HepG2 (cell line): ENCODE measurements at regions not wholly inside any gene's neighbourhood (a gene's known extent, or its start where the extent isn't known, plus 50 kb on each side); places are given as distances from the start of the nearest gene placed in this dataset.

Source experiments
- ATAC-seq: fragments of 200-7000 bp; cut with Tn5 transposase; 3 replicates; pipeline ENCODE4 v1.9.1; 2020; ENCODE audit warnings: mild to moderate bottlenecking, moderate library complexity
- BruUV-seq: library from RNA; stranded (reverse); fragments of 400-500 nt; replicated peaks from 2 replicates; lab custom pipeline; 2021; lab: Mats Ljungman, UMichigan
- CTCF ChIA-PET: fragments of 300-600 bp; formaldehyde crosslinking; extraction: SDS; loops from one replicate; lab custom pipeline; 2021; ENCODE audit warnings: low total read pairs, inconsistent platforms, low intra/inter-chr PET ratio; lab: Yijun Ruan, JAX
- POLR2A ChIA-PET: fragments of 350-600 bp; sonication (Branson Sonifier 250); formaldehyde crosslinking; loops from one replicate; lab custom pipeline; 2020; ENCODE audit warnings: antibody characterized with exemption, inconsistent platforms; lab: Yijun Ruan, JAX
- DNase-seq: peaks from one replicate; pipeline ENCODE4 v3.0.0-alpha.2; 2015; ENCODE audit warnings: low spot score
- FAIRE-seq: peaks from 3 replicates; lab custom pipeline; 2011; peaks lifted over from hg19 to GRCh38; lab: Jason Lieb, UNC
- H2AFZ ChIP-seq: one replicate; pipeline ENCODE4 v1.6.1; 2011; ENCODE audit warnings: low read length, inconsistent platforms
- H3K27ac ChIP-seq: fragments of 300-600 bp; 3 replicates; pipeline ENCODE4 v1.8.0; 2011; ENCODE audit warnings: mixed run types, mild to moderate bottlenecking, mixed read lengths, low read length, inconsistent platforms; ENCODE audit not compliant: insufficient read depth; ENCODE audit errors: extremely low read length
- H3K27me3 ChIP-seq, 2 experiments: fragments of 200-600 bp in 1 of 2; 2 replicates in 1 of 2; 3 replicates in 1 of 2; pipeline versions ENCODE4 v1.6.0 to v1.8.0; 2011; ENCODE audit warnings: low read length in 2 of 2, mild to moderate bottlenecking in 2 of 2, moderate library complexity in 2 of 2, inconsistent platforms in 1 of 2; ENCODE audit not compliant: insufficient read depth in 2 of 2, control insufficient read depth in 1 of 2
- H3K36me3 ChIP-seq, 2 experiments: fragments of 200-600 bp in 1 of 2; replicated peaks in 1 of 2; 2 replicates in 1 of 2; 3 replicates in 1 of 2; pipeline versions ENCODE4 v1.5.1 to v1.8.0; 2011; ENCODE audit warnings: low read length in 2 of 2, inconsistent platforms in 1 of 2; ENCODE audit not compliant: insufficient read depth in 2 of 2, control insufficient read depth in 1 of 2
- H3K4me1 ChIP-seq: 2 replicates; pipeline ENCODE4 v1.5.1; 2012; ENCODE audit warnings: low read length, inconsistent platforms; ENCODE audit not compliant: insufficient read depth
- H3K4me2 ChIP-seq: 2 replicates; pipeline ENCODE4 v1.6.0; 2011; ENCODE audit warnings: low read depth, low read length, inconsistent platforms
- H3K4me3 ChIP-seq, 3 experiments: fragments of 200-600 bp in 1 of 3; sonication (generic), shearing (Covaris generic) in 1 of 3; replicated peaks in 1 of 3; 2 replicates each; pipeline ENCODE4 v1.5.1; 2011 to 2016; ENCODE audit warnings: low read length in 3 of 3, inconsistent platforms in 2 of 3, low read depth in 2 of 3, mild to moderate bottlenecking in 2 of 3, control low read depth in 1 of 3, mixed read lengths in 1 of 3; ENCODE audit not compliant: insufficient read depth in 1 of 3
- H3K79me2 ChIP-seq: one replicate; pipeline ENCODE4 v1.6.1; 2011; ENCODE audit warnings: low read length, inconsistent platforms; ENCODE audit not compliant: insufficient read depth
- H3K9ac ChIP-seq: 2 replicates; pipeline ENCODE4 v1.6.0; 2011; ENCODE audit warnings: mild to moderate bottlenecking, low read depth, low read length, inconsistent platforms; ENCODE audit not compliant: insufficient read depth
- H3K9me3 ChIP-seq: 2 replicates; pipeline ENCODE4 v1.5.1; 2012; ENCODE audit warnings: mild to moderate bottlenecking, low read length
- H4K20me1 ChIP-seq: 2 replicates; pipeline ENCODE4 v1.6.0; 2011; ENCODE audit warnings: inconsistent platforms, mild to moderate bottlenecking, low read length, moderate library complexity; ENCODE audit not compliant: insufficient read depth
- CEBPZ ChIP-seq: IDR thresholded peaks from 2 replicates; pipeline ENCODE4 v1.6.1; 2012; ENCODE audit warnings: low read length, improper control_type of control experiment
- CHCHD3 ChIP-seq: sonication (generic); formaldehyde crosslinking; IDR thresholded peaks from 2 replicates; pipeline ENCODE4 v1.8.0; 2022; ENCODE audit warnings: mild to moderate bottlenecking, missing genetic modification reagents, moderate library complexity
- MXD4 ChIP-seq: IDR thresholded peaks from 2 replicates; pipeline ENCODE4 v1.6.1; 2016; ENCODE audit warnings: mild to moderate bottlenecking, missing biosample characterization, missing genetic modification reagents
- NCOA1 ChIP-seq: sonication (generic); formaldehyde crosslinking; IDR thresholded peaks from 2 replicates; pipeline ENCODE4 v1.9.0; 2021; ENCODE audit warnings: missing genetic modification reagents
- SMAD9 ChIP-seq: sonication (generic); formaldehyde crosslinking; IDR thresholded peaks from 2 replicates; pipeline ENCODE4 v1.5.1; 2020; ENCODE audit warnings: mild to moderate bottlenecking, missing genetic modification reagents
- SP5 ChIP-seq: IDR thresholded peaks from 2 replicates; pipeline ENCODE4 v1.6.1; 2016; ENCODE audit warnings: low read depth, borderline replicate concordance
- TARDBP ChIP-seq: sonication (generic); formaldehyde crosslinking; IDR thresholded peaks from 2 replicates; pipeline ENCODE4 v1.8.0; 2022; ENCODE audit warnings: mild to moderate bottlenecking, missing genetic modification reagents
- TEAD3 ChIP-seq: optimal IDR thresholded peaks from 2 replicates; pipeline ENCODE3; 2016; ENCODE audit warnings: borderline replicate concordance
- ZBTB42 ChIP-seq: sonication (generic); formaldehyde crosslinking; IDR thresholded peaks from 2 replicates; pipeline ENCODE4 v1.5.0; 2020; ENCODE audit warnings: mild to moderate bottlenecking, missing genetic modification reagents
- ZNF224 ChIP-seq: sonication (generic); formaldehyde crosslinking; IDR thresholded peaks from 2 replicates; pipeline ENCODE4 v1.5.0; 2020; ENCODE audit warnings: mild to moderate bottlenecking, missing genetic modification reagents
- ZNF557 ChIP-seq: sonication (generic); formaldehyde crosslinking; IDR thresholded peaks from 2 replicates; pipeline ENCODE4 v1.4.0; 2020; ENCODE audit warnings: missing genetic modification reagents
- ZNF816 ChIP-seq: sonication (generic); formaldehyde crosslinking; IDR thresholded peaks from 2 replicates; pipeline ENCODE4 v1.8.0; 2022; ENCODE audit warnings: missing genetic modification reagents, mild to moderate bottlenecking, borderline replicate concordance
- WGBS: methylation state at CpG from one replicate; pipeline ENCODE4 v1.1.6; 2017; ENCODE audit warnings: low lambda C conversion rate; 5-methylcytosine and 5-hydroxymethylcytosine counted together
- in situ Hi-C: cut with HindIII; loops from 2 replicates; pipeline ENCODE4 v1.10.0; 2017; ENCODE audit warnings: low pct_unique_long_range_greater_than_20kb; ENCODE audit not compliant: extremely low pct_ligation_motif_present
- intact Hi-C: fragments of 100-400 bp; cut with micrococcal nuclease; formaldehyde crosslinking; loops from one replicate; pipeline ENCODE4 v1.10.0; 2022; ENCODE audit not compliant: unreplicated experiment
- TF ChIP-seq, protein P1 (sequence below): sonication (generic); formaldehyde crosslinking; IDR thresholded peaks from 2 replicates; pipeline ENCODE4 v1.4.0; 2020; ENCODE audit warnings: low read depth, mild to moderate bottlenecking, missing genetic modification reagents
- TF ChIP-seq, protein P2 (sequence below): sonication (generic); formaldehyde crosslinking; IDR thresholded peaks from 2 replicates; pipeline ENCODE4 v1.8.0; 2022; ENCODE audit warnings: missing genetic modification reagents, low read depth, mild to moderate bottlenecking, borderline replicate concordance
- TF ChIP-seq, protein P3 (sequence below): sonication (generic); formaldehyde crosslinking; IDR thresholded peaks from 2 replicates; pipeline ENCODE4 v1.4.0; 2020; ENCODE audit warnings: missing genetic modification reagents

DNA sequence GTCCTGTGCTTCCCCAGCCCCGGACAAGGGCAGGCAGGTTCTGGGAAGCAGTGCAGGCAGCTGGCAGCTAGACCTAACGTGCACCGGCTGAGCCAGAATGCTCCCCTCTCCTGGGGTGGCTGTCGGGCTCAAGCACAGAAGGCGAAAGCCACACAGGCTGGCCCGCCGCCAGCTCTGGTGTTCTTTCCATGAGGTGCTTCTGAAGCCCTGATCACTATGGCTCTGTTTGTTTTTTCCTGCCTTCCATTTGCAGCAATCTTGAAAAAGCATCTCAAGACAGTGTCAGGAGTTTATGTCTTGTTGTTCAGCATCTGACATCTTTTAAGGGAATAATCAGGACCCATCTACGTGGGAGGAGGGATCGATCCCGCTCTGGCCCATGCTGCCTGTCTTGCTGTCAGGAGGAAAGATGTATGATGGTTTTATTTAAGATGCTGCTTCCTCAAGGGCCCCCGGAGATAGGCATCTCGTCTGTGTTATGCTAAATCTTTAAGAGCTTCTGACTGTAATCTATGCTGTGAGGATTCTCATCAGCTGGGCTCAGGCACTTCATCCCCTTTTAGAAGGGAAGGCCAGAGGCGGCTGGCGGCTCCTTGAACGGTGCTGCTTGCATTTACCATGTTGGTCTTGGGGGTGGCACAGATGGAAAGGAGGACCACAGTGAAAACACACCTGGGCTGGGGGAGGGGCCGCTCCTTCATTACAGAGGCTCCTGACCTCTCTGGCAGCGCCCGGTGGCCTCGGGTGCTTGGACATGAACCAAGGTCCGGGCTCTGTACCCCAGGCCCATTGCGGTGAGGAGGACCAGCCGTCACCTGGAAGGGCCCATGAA is 118.5 kb upstream of the HDAC4 start (continued):
- TF ChIP-seq CEBPZ, result no peak
- no peak for TF ChIP-seq CHCHD3 (CRISPR knock-in tag)
- TF ChIP-seq, protein P1, sequence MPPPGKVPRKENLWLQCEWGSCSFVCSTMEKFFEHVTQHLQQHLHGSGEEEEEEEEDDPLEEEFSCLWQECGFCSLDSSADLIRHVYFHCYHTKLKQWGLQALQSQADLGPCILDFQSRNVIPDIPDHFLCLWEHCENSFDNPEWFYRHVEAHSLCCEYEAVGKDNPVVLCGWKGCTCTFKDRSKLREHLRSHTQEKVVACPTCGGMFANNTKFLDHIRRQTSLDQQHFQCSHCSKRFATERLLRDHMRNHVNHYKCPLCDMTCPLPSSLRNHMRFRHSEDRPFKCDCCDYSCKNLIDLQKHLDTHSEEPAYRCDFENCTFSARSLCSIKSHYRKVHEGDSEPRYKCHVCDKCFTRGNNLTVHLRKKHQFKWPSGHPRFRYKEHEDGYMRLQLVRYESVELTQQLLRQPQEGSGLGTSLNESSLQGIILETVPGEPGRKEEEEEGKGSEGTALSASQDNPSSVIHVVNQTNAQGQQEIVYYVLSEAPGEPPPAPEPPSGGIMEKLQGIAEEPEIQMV, result no peak

DNA sequence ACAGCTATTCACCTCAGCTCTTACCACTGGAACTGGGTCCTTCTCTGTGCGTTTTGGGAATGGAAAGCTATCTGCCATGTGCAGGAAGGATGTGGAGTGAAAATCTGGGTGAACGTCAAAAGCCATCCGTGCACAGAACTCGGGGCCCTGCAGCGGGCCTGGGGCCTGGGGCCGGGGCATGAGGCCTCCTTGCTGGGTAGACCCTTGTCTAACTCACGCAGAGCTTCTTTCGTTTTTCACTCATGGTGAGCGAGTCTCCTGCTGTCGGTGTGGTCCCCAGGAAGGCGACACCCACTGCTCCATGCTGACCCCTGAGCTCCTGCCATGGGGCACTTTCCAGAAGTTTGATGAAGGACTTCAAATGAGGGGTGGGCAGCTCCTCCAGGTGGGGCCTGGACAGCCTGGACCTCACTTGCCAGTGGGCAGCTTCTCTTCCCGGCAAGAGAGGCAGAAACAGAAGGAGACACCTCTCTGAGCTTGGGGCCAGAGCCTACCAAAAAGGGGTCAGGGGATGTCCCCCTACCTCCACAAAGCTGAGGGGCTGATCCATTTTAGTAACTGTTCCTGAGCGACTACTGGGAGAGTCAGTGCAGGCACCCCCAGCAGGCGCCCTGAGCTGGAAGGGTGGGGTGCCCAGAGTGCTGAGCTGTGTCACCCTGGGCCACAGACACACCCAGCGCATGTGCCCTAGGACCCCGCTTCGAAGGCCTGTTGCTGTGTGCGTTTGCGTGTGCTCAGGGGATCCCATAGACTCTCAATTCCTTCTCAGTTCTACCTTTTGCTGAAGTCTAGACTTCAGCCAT is 117.7 kb upstream of the HDAC4 start:
- ATAC-seq (no peak), FAIRE-seq (no peak), DNase-seq (no peak)
- H2AFZ ChIP-seq, result no peak overlapping the region
- in situ Hi-C loops, result no loop called here
- no peaks in the 10 kb centered on the region for H3K9me3 ChIP-seq
- no peaks in the 10 kb centered on the region for H3K79me2 ChIP-seq
- no peaks in the 10 kb centered on the region for H3K36me3 ChIP-seq
- H3K4me2 ChIP-seq, result no peak overlapping the region
- ChIA-PET POLR2A (no interaction called here), CTCF (no interaction called here)
- no peak overlapping the region for H3K27ac ChIP-seq
- no TSS peak for BruUV-seq
- no peak overlapping the region for H3K9ac ChIP-seq
- H3K27me3 ChIP-seq, result peaks cover 8 to 69% of the 10 kb centered on the region in 2 experiments; a peak in 4 of 5 replicates
- H3K4me1 ChIP-seq, result peaks cover 7% of the 10 kb centered on the region; the same call in 1 of the 2 replicates
- intact Hi-C loops, result no loop called here
- no peak overlapping the region for H3K4me3 ChIP-seq
- 46% methylated on average over 15 of the region's 19 CpGs for WGBS
- no peaks in the 10 kb centered on the region; the same call in 1 of the 2 replicates for H4K20me1 ChIP-seq
- TF ChIP-seq, protein P2, sequence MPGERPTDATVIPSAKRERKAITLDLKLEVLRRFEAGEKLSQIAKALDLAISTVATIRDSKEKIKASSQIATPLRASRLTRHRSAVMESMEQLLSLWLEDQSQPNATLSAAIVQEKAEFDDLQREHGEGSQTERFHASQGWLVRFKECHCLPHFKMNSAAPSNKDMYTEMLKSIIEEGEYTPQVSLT, result no peak
- TF ChIP-seq ZNF224 (CRISPR knock-in tag) (no peak), MXD4 (CRISPR knock-in tag) (no peak), ZNF557 (CRISPR knock-in tag) (no peak), SMAD9 (no peak), ZNF816 (CRISPR knock-in tag) (no peak), TEAD3 (no peak), TARDBP (CRISPR knock-in tag) (no peak), SP5 (no peak), ZBTB42 (no peak), NCOA1 (no peak)
- TF ChIP-seq, protein P3, sequence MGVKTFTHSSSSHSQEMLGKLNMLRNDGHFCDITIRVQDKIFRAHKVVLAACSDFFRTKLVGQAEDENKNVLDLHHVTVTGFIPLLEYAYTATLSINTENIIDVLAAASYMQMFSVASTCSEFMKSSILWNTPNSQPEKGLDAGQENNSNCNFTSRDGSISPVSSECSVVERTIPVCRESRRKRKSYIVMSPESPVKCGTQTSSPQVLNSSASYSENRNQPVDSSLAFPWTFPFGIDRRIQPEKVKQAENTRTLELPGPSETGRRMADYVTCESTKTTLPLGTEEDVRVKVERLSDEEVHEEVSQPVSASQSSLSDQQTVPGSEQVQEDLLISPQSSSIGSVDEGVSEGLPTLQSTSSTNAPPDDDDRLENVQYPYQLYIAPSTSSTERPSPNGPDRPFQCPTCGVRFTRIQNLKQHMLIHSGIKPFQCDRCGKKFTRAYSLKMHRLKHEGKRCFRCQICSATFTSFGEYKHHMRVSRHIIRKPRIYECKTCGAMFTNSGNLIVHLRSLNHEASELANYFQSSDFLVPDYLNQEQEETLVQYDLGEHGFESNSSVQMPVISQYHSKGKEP (CRISPR knock-in tag), result no peak
